A204.1 (cell line): ENCODE measurements at regions not wholly inside any gene's neighbourhood (a gene's known extent, or its start where the extent isn't known, plus 50 kb on each side); places are given as distances from the start of the nearest gene placed in this dataset.

Experiments
- FAIRE-seq: peaks from 2 replicates; lab custom pipeline; 2012; peaks lifted over from hg19 to GRCh38; lab: Jason Lieb, UNC

GRCh38 chr3:99199021-99199420 is 297.5 kb upstream of the DCBLD2 start:
- FAIRE-seq, result no peak

GRCh38 chr3:99191186-99191585 is 289.7 kb upstream of the DCBLD2 start:
- FAIRE-seq, result no peak

GRCh38 chr3:99188936-99189335 is 287.4 kb upstream of the DCBLD2 start:
- no peak for FAIRE-seq

GRCh38 chr3:99186016-99186415 is 284.5 kb upstream of the DCBLD2 start:
- FAIRE-seq, result no peak

- FAIRE-seq, result no peak
Observed at GRCh38 chr3:99176169-99176964, 274.9 kb upstream of the DCBLD2 start.

GRCh38 chr3:99175276-99175812 is 273.8 kb upstream of the DCBLD2 start:
- no peak for FAIRE-seq

GRCh38 chr3:99172736-99173657 is 271.5 kb upstream of the DCBLD2 start:
- FAIRE-seq, result peak; percentile 77

GRCh38 chr3:99171800-99172199 is 270.3 kb upstream of the DCBLD2 start:
- FAIRE-seq, result no peak

- no peak for FAIRE-seq
Observed at GRCh38 chr3:99170867-99171517, 269.5 kb upstream of the DCBLD2 start.

- no peak for FAIRE-seq
Observed at GRCh38 chr3:99167071-99167470, 265.6 kb upstream of the DCBLD2 start.

- FAIRE-seq, result no peak
Observed at GRCh38 chr3:99163314-99163713, 261.8 kb upstream of the DCBLD2 start.

- FAIRE-seq, result no peak
Observed at GRCh38 chr3:99159220-99159762, 257.8 kb upstream of the DCBLD2 start.

- FAIRE-seq, result no peak
Observed at GRCh38 chr3:99145031-99145430, 243.5 kb upstream of the DCBLD2 start.

GRCh38 chr3:99143493-99143892 is 242.0 kb upstream of the DCBLD2 start:
- FAIRE-seq, result no peak

GRCh38 chr3:99134986-99135385 is 233.5 kb upstream of the DCBLD2 start:
- no peak for FAIRE-seq

- no peak for FAIRE-seq
Observed at GRCh38 chr3:99131876-99132275, 230.4 kb upstream of the DCBLD2 start.

GRCh38 chr3:99128725-99129505 is 227.4 kb upstream of the DCBLD2 start:
- no peak for FAIRE-seq

GRCh38 chr3:99128235-99128634 is 226.7 kb upstream of the DCBLD2 start:
- no peak for FAIRE-seq

GRCh38 chr3:99126316-99126715 is 224.8 kb upstream of the DCBLD2 start:
- no peak for FAIRE-seq

GRCh38 chr3:99119385-99119784 is 217.9 kb upstream of the DCBLD2 start:
- FAIRE-seq, result no peak

- no peak for FAIRE-seq
Observed at GRCh38 chr3:99118381-99118780, 216.9 kb upstream of the DCBLD2 start.
